HCEC 1CT (cell line): ENCODE measurements at regions not wholly inside any gene's neighbourhood (a gene's known extent, or its start where the extent isn't known, plus 50 kb on each side); places are given as distances from the start of the nearest gene placed in this dataset.

ENCODE experiments used
- DNase-seq: peaks from one replicate; pipeline ENCODE4 v3.0.0-alpha.2; 2017

DNA sequence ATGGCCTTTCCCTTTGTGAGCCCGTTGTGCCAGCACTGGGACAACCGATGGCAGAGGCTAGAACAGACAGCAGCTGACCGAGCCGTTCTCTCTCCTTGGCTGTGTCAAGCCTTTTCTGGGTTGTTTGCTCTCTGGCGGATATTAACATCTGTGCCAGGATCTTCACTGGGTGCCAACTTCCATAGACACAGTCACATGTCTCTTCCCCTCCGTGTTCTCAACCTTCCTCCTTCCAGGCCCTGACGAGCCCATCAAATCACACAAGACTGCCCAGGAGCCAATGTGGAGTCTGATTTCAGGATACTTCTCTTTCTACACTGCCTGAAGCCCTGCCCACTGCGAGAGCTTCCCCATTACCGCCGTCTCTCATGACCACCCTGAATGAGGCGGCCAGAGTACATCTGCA, 111.0 kb upstream of the RALGAPA2 start:
- DNase-seq: no peak

DNA sequence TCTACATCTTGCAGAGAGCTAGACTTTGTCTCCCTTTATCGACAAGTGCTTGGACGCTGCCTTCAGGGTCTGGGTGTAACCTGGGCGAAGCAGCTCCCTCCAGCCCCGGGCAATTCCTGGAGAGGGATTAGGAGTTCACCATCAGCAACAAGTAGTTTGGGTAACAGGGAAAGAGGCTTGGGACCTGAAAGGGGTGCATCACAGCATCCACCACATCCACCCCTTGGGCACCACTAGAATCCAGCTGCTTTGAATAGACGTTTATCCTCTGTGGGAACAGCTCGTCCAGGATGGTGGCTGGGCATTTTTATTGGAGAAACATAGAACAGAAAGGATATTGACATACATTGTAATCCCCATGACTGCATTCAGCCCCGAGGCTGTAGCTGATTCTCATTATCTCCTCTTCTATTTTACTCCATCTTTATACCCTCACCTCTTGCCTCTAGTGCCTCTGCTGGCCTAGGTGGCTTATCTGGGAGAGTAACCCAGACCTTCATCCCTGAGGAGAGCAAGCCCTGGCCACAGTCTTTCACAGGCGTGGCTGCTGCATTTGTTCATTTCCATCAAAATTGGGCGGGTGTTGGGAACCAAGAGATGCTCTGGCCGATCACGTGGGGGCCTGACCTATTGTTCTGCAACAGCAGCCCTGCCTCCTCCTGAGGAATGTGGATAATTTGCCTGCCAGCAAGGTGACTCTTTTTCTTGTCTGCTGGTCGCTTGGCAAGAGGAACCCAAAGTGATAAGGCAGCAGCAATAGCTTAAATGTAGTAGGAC, 109.2 kb upstream of the RALGAPA2 start:
- no peak for DNase-seq

DNA sequence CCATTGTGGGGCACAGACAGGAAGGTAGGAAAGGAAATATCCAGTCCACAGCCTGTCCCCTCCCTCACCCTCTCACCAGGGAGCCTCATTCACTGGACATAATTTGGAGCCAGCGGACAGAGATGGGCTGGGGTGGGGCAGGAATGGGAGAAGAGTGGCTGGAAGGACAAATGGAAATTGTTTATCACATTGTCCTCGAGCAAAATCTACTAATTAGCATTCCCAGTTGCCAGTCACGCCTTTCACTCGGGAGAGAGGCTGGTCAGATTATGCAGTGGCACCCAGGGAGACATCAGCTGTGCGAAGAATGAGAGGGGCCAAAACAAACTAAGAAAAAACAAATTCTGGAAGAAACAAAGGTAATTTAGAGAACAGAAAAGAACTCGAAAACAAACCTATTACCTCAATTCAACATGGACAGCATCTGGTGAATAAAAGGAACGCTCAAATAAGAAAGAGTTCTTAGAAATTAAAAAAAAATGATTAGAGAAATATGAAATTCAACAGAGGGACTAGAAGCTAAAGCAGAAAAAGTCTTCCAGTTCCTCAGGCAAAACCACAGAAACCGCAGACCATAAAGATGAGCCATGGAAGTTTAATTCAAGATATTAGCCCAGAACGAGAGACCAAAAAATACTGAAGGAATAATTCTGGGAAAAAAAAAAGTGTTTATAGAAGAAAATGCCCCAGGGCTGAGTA, 108.5 kb upstream of the RALGAPA2 start:
- DNase-seq: no peak

DNA sequence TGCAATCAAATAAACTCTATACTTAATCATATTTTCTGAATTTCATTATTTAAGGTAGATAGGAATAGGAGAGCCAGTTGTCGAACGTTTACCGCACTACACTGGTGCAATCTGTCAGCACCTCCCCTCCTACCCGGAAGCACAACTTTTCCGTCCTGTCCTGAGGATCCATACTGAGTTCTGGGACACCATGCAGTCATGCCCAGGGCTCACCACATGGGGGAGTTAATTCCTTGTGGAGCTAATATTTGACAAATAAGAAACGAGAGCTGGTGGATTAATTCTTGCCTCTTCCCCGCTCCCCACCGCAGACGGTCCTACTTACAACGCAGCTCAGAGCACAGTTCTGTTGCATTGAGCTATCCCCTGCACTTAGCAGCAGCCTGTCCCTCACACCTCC, 107.7 kb upstream of the RALGAPA2 start:
- DNase-seq: no peak

DNA sequence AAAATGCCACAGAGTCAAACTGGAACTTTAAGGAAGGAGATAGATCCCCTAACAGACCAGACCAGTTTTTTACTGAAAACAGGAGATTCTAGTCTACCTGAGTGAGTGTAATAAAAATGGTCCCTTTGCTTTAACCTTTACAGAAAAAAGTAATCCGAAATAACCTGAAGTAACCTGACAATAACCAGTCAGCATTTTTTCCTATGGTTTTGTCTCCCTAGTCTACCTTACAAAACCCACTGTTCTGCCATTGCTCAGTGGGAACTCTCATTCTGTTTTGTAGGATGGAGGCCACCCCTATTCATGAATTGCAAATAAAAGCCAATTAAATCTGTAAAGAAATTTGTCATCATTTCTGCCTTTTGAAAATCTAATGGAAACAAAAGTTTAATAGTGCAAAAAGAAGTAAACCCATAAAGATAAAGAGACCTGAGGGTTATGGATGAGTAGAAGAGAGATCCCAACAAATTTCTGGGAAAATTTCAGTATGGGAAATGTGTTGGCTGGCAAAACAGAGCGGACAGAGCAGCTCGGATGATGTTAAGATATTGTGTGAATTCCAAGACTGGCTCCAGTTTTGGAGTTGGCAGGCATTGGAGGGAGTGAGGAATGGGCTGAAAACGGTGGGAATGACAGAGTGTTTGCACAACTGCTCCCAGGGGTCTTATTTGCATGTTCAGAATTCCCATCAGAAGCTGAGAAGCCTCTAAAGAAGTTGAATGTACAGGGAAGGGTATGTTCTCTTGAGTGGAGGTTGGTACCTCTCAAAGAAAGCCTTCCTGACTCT, 104.7 kb upstream of the RALGAPA2 start:
- no peak for DNase-seq

DNA sequence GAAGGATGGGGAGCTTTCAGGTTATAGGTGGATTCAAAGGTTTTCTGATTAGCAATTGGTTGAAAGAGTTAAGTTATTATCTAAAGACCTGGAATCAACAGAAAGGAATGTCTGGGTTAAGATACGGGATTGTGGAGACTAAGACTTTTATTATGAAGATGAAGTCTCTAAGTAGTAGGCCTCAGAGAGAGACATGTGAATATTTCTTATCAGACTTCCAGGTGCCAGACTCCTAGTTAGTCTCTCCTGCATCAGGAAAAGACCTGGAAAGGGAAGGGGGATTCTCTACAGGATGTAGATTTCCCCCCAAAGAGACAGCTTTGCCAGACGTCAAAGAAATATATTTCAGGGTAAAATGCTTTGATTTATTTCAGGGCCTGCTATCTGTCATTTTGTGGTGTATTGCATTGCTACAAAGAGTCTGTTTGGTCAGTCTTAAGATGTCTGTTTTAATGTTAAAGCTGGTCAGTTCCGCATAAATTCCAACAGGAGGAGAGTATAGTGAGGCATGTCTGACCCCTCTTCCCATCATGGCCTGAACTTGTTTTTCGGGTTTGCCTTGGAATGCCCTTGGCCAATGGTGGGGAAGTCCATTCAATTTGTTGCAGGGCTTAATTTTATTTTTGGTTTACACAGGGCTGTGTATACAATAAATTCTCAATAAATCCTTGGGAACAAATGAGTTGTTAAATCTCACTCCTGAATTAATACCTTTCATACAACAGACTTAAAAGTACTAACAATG, 103.4 kb upstream of the RALGAPA2 start:
- no peak for DNase-seq

DNA sequence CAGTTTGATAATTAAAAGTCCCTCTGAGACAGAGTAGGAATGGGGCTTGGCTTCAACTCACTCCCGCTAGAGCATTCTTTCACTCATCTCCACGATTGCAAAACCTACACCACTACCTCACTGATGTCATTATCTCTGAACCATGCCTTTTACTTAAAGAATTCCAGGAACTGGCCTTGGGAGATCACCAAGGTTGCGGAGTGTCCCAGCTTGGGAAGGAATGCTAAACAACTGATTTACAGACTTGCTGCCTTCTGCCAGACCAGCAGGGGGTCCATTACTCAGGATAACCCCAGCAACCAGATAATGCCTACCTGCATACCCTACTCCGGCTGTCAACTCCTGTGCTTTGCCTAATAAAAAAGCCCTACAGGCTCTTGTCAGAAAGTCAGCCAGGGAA, 102.2 kb upstream of the RALGAPA2 start:
- no peak for DNase-seq

DNA sequence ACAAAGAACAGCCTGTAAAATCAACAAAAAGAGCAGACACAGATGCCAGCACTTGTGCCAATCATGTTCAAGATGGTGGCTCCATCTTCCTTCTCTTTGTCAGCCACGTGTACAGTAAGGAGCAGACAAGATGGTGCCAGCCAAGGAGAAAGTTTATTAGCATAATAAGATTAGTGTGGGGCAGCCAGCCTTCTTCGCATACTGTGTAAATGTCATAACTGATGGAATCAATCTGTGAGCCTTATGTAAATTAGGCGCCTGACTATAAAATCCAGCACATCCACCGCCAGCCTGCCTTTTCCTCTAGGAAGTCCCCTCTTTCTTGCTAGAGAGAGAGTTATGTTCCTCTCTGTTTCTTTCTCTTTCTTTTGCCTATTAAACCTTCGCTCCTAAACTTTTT, 99.7 kb upstream of the RALGAPA2 start:
- no peak for DNase-seq

DNA sequence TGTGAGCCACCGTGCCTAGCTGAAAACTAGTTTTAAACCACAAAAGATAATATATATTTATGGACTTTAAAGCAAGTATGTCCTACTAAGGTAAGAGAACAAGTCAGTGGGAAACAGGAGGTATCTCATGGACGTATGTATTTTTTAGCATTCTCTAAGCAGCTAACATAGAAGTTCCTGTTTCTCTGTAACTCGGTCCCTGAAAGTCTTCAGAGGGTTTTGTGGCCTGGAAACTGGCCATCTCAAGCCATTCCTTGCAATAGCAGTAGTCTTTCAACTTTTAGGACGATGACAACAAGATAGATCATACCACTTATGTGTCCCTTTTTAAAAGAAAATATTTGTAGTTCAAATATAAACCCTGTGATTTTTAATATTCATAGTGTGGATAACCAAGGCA, 95.6 kb upstream of the RALGAPA2 start:
- DNase-seq: no peak

DNA sequence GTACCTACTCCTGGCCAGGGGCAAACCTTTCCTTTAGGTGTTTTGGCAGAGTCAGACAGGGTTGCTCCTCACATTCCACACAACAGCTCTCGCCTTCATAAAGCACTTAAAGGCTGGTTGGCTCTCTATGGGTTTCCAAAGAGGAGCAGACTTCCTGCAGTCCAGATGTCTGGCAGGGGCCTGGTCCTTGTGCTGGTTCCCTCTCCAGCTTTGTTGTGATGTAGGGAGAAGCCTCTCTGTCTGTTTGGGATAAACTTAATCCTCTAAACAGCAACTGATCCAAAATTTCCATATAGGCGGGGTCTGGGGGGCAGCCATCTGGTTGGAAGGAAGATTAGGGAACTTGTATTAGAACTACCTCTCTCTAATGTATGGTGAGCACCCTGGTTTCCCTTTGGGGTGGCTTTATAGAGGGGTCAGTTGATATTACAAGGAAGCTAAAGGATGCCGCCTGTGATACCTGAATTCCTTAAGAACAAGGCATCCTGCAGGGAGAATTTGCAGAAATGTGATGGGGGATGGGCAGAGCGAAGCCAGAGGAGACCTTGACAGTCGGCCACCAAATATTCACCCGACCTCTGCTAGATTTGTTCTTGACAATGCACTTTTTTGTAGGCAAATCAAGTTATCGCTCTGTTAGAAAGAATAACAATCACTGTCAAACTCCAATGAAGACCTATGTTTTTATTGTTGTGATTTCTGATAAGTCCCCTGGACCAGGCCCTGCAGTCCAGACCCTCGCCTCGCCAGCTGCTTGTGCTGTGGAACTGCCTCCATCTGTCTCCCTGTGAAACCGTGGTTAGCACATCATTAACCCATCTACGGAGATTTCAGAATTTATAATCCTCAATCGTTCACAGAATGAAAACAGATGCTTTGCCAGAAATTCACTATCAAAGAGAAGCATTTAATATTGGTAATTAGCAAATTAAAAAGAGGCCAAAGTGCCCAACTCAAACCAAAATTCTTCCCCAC, 94.0 kb upstream of the RALGAPA2 start:
- DNase-seq: no peak

DNA sequence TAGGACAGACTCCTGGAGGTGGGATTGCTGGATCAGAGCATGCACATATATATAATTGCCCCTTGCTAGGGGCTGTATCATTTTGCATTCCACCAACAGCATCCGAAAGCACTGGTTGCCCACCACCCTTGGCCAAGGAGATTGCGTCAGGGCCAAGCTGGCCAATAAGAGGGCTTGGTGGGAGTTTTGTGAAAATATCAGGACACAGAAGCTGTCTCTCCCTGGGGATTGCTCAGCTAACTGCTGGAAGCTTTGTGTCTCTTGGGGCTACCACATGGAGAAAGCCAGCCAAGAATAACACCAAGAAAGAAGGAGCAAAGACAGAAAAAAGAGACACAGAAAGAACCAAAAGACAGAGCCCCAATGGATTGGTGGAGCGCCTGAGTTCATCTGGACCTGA, 90.6 kb upstream of the RALGAPA2 start:
- DNase-seq: no peak

DNA sequence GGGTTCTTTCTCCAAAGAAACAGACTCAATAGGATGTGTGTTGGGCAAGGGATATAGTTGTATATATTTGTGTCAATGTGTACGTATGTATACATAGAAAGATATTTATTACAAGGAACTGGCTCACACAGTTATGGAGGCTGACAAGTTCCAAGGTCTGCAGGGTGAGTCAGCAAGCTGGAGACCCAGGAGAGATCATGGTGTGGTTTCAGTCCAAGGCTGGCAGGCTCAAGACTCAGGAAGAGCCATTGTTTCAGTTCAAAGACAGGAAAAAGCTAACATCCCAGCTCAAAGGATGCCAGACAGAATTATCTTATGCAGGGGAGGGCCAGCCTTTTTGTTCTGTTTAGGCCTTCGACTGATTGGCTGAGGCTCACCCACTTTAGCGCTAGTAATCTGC, 89.9 kb upstream of the RALGAPA2 start:
- DNase-seq: no peak

DNA sequence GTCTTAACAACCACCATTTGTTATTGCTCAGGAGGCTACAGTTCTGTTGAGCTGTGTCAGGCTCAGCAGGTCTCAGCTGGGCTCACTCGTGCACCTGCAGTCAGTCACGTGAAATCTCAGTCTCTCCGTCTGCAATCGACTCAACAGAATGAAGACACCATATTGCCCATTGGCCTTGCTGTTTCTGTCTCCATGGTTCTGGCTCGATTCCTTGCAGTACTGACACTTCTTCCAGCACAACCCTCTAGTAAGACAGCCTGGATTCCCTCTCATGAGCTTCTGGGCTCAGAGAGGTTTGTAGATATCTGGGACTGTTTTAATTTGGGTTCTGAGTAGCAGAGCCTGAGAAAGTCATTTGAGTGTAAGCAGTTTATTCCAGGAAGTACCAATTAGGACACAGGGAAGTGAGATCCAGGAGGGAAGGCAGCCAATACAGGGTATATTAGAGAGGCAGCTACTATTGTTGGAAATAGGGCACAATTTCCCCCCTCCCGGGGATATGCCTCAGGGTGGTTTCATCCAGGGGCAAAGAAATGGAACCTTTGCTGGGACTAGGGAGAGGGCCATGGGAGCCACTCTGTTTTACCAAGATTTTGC, 87.4 kb upstream of the RALGAPA2 start:
- DNase-seq: no peak

DNA sequence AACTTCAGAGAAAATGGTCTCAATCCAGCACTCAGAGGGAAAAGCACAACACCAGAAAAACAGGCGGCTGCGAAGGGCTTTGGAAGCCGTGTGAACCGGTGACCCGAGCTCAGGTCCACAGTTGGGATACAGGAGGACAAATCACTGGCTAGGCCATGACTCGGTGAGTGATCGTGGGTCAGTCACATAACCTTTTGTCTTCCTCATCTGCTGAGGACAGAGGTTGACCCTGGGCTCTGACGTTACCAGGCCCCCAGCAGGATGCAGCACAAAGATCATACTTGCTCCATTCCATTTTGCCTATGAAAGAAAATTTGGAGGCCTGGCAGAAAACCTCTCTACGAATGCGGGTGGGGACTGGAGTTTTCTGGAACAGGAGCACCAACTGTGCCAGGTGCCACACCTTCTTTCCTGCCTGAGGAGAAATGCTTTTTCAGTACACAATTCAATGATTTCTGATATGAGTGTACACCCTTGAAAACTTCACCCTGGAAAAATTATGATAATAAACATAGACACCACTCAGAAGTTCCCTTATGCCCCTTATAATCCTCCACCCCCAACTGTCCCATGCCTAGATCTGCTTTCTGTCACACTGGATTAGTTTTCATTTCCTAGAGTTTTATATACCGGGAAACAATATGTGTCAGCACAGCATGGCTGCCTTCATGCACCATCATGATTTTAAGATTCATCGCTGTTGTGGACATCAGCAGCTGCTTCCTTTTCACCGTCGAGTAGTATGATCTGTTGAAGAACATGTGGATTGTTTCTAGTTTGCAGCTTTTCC, 85.3 kb upstream of the RALGAPA2 start:
- no peak for DNase-seq

DNA sequence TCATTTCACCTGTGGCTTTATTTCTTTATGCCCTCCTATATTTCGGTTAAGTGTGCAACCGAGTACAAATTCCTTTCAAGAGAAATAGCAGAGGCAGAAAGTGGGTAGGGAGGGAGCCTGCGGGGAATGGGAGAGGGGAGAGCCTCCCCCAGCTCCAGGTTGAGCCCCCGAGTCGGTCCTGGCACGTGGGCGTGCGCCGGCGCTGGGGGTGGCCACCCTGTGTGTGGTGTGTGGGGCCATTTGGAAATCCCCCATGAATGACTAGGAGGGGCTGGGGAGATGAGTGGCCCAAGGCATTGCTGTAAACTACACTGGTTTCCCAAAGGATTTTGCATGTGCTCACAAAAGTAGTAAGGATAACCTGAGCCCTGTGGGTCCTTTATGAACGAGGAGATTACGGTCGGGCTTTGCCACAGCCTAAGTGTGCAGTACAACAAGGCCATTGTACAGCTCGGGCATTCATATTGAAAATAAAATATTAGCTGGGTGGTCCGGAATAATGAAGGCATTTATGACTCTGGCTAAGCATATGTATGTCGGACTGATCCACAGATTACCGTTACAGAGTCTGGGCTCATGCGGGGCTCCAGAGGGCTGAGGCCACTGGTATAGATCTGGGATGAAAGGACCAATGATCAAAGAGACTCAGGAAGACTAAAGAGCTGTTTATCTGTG, 84.5 kb upstream of the RALGAPA2 start:
- DNase-seq: no peak

DNA sequence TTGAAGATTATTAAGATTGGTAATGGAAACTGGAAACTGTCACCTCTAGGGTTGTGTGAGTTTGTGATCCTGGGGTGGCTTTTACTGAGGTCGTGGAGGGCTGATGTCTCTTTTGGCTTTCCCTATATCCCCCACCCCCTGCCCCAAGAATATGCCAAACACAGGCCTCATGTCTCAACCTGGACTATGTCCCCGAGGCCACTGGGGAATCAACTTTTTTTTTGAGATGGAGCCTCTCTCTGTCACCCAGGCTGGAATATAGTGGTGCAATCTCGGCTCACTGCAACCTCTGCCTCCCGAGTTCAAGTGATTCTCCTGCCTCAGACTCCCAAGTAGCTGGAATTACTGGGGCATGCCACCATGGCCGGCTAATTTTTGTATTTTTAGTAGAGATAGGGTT, 83.3 kb upstream of the RALGAPA2 start:
- no peak for DNase-seq

DNA sequence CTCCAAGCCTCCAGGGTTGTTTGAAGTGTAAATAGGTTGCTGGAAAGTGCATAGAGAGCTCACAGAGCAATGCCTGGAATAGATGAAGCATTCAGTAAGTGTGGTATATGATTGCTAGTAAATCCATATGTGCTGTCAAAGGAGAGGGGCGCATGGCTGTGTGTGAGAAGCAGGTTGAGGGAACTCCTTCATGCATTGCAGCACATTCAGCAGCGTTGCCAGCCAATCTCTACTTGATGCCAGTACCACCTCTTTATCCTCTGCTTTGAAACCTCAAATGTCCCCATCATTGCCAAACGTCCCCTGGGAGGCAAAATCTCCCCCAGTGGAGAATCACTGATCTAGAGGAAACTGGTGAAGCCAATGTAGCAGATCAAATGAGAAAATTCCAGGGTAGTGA, 82.7 kb upstream of the RALGAPA2 start:
- DNase-seq: no peak

DNA sequence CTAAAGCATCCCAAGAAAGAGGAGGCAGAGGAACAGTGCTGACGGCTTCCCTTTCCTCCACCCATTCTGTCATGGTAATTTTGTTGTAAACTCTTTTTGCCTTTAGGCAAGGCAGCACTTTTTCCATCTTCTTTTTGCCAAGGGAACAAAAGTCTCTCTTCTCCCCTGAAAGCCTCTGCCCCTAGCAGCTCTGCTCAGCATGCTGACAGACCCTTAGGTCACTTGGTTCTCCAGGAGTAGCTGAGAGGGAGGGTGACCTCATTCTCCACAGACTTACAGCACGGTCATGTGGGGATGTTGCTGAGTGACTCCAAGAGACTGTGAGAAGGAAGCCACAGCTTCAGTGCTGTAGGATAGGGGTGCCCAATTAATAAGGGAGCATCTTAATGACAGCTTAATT, 81.1 kb upstream of the RALGAPA2 start:
- no peak for DNase-seq

DNA sequence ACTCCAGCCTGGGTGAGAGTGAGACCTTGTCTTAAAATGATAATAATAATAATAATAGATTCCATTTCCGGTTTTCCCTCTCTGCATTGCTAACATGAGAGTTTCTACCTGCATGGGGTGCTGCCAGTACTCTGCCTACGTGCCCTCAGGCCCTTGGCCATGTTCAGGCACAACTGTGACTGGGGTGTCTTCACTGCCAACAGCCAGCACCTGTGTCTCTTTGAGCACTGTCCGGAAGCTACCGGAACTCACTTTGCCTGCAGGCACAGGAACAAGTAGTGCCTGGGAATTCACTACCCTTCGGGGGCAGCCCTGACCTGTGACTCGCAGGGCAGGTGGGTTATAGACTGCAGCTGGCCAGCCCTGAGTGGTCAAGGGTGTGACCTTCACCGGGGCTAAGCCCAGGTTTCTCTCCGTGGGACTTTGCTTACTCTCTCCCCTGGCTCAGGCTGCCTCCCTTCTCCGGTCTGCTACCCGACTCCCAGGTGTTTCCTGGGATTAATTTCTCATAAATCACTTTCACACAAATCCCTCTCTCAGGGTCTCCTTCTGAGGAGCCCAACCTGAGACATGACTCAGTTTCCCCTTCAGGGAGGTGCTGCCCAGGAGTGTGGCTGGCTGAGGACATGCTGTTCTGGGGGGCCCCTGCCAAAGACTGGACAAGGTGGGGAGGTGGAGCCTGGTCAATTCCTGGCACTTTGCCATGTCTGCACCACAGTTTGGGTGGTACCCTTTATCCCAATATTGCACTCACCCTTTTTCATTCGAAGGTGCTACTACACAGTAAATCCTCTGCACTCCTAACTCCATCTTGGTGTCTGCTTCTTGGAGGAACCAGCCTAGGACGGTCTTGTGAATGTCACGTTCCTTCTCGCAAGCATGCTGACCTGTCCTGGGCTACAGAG, 79.5 kb upstream of the RALGAPA2 start:
- no peak for DNase-seq
